ENCODE measurements at regions not wholly inside any gene's neighbourhood (a gene's known extent, or its start where the extent isn't known, plus 50 kb on each side); places are given as distances from the start of the nearest gene placed in this dataset.
"Not testable (repeated sequence)": the region's sequence is repeated elsewhere in the genome, so short reads cannot be mapped to it uniquely, and the experiment has no call there.

DNA sequence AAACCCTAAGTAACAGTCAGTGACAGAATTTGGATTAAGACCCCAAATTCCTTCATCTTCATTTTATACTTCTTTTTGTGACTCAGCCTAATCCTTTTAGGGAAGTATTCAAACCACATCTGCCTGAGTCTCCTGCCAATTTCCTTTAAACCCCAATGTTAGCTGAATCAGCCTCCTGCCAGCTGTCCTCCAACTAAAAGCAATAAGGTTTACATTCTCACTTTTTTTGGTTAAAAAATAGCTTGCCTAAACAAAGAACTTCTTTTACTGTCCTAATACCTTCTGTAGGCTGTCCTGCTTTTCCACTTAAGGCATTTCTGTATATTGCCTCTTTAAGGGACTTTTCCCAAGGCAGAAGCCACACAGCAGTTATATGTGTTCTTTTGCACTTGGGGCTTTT, 344.2 kb downstream of the SRGAP2C start:
- TF ChIP-seq, protein P1, sequence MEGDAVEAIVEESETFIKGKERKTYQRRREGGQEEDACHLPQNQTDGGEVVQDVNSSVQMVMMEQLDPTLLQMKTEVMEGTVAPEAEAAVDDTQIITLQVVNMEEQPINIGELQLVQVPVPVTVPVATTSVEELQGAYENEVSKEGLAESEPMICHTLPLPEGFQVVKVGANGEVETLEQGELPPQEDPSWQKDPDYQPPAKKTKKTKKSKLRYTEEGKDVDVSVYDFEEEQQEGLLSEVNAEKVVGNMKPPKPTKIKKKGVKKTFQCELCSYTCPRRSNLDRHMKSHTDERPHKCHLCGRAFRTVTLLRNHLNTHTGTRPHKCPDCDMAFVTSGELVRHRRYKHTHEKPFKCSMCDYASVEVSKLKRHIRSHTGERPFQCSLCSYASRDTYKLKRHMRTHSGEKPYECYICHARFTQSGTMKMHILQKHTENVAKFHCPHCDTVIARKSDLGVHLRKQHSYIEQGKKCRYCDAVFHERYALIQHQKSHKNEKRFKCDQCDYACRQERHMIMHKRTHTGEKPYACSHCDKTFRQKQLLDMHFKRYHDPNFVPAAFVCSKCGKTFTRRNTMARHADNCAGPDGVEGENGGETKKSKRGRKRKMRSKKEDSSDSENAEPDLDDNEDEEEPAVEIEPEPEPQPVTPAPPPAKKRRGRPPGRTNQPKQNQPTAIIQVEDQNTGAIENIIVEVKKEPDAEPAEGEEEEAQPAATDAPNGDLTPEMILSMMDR (IDR thresholded peaks at IDR 0.05): not testable (repeated sequence)
- not testable (repeated sequence) for TF ChIP-seq POLR2AphosphoS5, POLR2A, EP300 (IDR thresholded peaks at IDR 0.05)

All from sigmoid colon (tissue), 4 donors.